HG02981 (cell line): ENCODE measurements at regions not wholly inside any gene's neighbourhood (a gene's known extent, or its start where the extent isn't known, plus 50 kb on each side); places are given as distances from the start of the nearest gene placed in this dataset.

Source experiments
- ATAC-seq: cut with Tn5 transposase; IDR thresholded peaks from one replicate; pipeline ENCODE4 v1.9.1; 2021; ENCODE audit warnings: mild to moderate bottlenecking, moderate library complexity; ENCODE audit not compliant: unreplicated experiment

GRCh38 chr17:77654850-77655249 lies 303.7 kb upstream of the TNRC6C start:
- no peak for ATAC-seq

- ATAC-seq, result no peak
Measured at GRCh38 chr17:77656054-77656453, 302.4 kb upstream of the TNRC6C start.

GRCh38 chr17:77657839-77658238 lies 300.7 kb upstream of the TNRC6C start:
- no peak for ATAC-seq

- ATAC-seq, result no peak
Measured at GRCh38 chr17:77660524-77660923, 298.0 kb upstream of the TNRC6C start.

GRCh38 chr17:77662833-77663232 lies 295.7 kb upstream of the TNRC6C start:
- ATAC-seq, result no peak

GRCh38 chr17:77664097-77664729 lies 294.3 kb upstream of the TNRC6C start:
- ATAC-seq, result no peak

- no peak for ATAC-seq
Measured at GRCh38 chr17:77665833-77666232, 292.7 kb upstream of the TNRC6C start.

- ATAC-seq, result no peak
Measured at GRCh38 chr17:77666462-77666861, 292.0 kb upstream of the TNRC6C start.

GRCh38 chr17:77666881-77667395 lies 291.6 kb upstream of the TNRC6C start:
- ATAC-seq, result no peak

GRCh38 chr17:77667478-77667877 lies 291.0 kb upstream of the TNRC6C start:
- ATAC-seq, result no peak

GRCh38 chr17:77668518-77668917 lies 290.0 kb upstream of the TNRC6C start:
- ATAC-seq, result no peak

GRCh38 chr17:77670173-77670572 lies 288.3 kb upstream of the TNRC6C start:
- ATAC-seq, result no peak

GRCh38 chr17:77674358-77674757 lies 284.1 kb upstream of the TNRC6C start:
- no peak for ATAC-seq

GRCh38 chr17:77675411-77675810 lies 283.1 kb upstream of the TNRC6C start:
- no peak for ATAC-seq

GRCh38 chr17:77675816-77676215 lies 282.7 kb upstream of the TNRC6C start:
- no peak for ATAC-seq

GRCh38 chr17:77676237-77676661 lies 282.3 kb upstream of the TNRC6C start:
- ATAC-seq, result no peak

GRCh38 chr17:77677211-77677610 lies 281.3 kb upstream of the TNRC6C start:
- ATAC-seq, result no peak

- no peak for ATAC-seq
Measured at GRCh38 chr17:77677630-77678029, 280.9 kb upstream of the TNRC6C start.

GRCh38 chr17:77679589-77679988 lies 278.9 kb upstream of the TNRC6C start:
- ATAC-seq, result no peak

GRCh38 chr17:77681861-77682260 lies 276.6 kb upstream of the TNRC6C start:
- no peak for ATAC-seq

- no peak for ATAC-seq
Measured at GRCh38 chr17:77684803-77685798, 273.4 kb upstream of the TNRC6C start.
